AG09309 (cell line): ENCODE measurements at regions not wholly inside any gene's neighbourhood (a gene's known extent, or its start where the extent isn't known, plus 50 kb on each side); places are given as distances from the start of the nearest gene placed in this dataset.

Source experiments
- DNase-seq: peaks from one replicate; pipeline ENCODE4 v3.0.0-alpha.2; 2010; ENCODE audit warnings: low read depth
- H3K4me3 ChIP-seq: 2 replicates; pipeline ENCODE4 v1.5.1; 2011; ENCODE audit warnings: mild to moderate bottlenecking, low read depth, low read length, moderate library complexity; ENCODE audit not compliant: control insufficient read depth
- TF ChIP-seq, protein P1 (sequence below): IDR thresholded peaks from 2 replicates; pipeline ENCODE4 v1.5.1; 2011; ENCODE audit warnings: mild to moderate bottlenecking, low read depth, low read length, inconsistent platforms; ENCODE audit not compliant: insufficient read depth, control insufficient read depth; ENCODE audit errors: missing control alignments

DNA sequence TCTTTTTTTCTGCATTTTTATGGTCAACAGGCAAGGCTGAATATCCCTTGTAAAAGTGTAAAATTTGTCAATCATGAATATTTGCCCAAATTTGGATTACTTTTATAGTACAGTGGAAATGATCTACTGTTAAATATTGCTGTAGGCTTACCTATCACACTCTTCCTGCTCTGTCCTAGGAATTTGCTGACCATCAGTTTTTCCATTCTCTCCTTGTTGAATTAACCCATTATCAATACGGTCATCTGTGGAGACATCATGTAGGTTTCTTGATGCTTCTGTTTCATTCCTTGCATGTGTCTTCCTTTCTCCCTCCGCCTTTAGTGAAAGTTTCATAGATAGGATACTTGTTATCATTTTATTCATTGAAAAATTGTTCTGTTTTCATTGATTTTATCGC lies 139.6 kb upstream of the TUBA3C start:
- H3K4me3 ChIP-seq = no peak overlapping the region
- DNase-seq = no peak
- TF ChIP-seq, protein P1, sequence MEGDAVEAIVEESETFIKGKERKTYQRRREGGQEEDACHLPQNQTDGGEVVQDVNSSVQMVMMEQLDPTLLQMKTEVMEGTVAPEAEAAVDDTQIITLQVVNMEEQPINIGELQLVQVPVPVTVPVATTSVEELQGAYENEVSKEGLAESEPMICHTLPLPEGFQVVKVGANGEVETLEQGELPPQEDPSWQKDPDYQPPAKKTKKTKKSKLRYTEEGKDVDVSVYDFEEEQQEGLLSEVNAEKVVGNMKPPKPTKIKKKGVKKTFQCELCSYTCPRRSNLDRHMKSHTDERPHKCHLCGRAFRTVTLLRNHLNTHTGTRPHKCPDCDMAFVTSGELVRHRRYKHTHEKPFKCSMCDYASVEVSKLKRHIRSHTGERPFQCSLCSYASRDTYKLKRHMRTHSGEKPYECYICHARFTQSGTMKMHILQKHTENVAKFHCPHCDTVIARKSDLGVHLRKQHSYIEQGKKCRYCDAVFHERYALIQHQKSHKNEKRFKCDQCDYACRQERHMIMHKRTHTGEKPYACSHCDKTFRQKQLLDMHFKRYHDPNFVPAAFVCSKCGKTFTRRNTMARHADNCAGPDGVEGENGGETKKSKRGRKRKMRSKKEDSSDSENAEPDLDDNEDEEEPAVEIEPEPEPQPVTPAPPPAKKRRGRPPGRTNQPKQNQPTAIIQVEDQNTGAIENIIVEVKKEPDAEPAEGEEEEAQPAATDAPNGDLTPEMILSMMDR = no peak

DNA sequence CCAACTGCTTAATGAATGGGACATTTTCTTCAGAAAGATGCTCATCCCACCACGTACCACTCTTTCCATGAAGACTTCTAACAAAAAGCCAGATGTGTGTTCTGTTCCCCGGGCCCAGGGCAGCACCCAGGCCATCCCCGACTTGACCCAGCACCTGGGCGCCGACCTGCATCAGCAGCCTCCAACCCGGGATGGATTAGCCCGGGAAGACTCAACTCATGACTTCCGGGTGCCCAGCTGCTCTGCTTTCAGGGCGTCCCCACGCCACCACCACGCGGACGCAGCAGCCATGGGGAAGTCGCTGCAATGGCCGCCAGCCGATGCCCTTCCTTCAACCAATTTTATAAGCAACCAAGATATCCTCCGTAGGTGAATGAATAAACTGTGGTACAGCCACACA lies 123.8 kb upstream of the TUBA3C start:
- TF ChIP-seq, protein P1 = no peak
- no peak overlapping the region for H3K4me3 ChIP-seq
- DNase-seq = no peak

DNA sequence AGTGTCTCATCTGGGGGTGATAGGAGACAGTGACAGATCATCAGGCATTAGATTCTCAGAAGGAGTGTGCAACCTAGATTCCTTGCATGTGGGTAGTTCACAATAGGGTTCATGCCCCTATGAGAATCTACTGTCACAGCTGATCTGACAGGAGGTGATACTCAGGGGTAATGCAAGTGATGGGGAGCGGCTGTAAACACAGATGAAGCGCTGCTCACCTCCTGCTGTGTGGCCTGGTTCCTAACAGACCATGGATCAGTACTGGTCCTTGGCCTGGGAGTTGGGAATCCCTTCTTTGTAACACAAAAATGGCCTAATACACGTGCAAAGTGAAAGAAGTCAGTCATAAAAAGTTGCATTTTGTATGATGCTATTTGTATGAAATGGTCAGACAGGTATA lies 107.6 kb upstream of the TUBA3C start:
- no peak for DNase-seq
- TF ChIP-seq, protein P1 = no peak
- no peak overlapping the region for H3K4me3 ChIP-seq

DNA sequence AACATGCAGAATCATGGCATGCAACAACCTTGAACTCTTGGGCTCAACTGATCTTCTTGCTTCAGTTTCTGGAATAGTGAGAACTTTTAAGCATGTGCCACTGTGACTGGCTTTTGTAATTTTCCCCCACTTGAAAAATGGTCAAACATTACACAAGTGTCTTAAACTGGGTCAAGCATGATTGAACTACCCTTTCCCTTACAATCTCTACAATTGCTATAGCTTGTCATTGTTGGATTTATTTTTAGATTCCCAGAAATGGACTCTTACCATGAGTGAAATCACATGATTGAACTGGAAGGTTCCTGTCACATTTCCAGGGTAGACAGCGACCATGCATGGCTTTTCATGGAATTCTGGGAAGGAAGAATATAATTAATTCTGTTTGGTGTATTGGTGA lies 102.2 kb upstream of the TUBA3C start:
- DNase-seq = no peak
- no peak overlapping the region for H3K4me3 ChIP-seq
- TF ChIP-seq, protein P1 = no peak

DNA sequence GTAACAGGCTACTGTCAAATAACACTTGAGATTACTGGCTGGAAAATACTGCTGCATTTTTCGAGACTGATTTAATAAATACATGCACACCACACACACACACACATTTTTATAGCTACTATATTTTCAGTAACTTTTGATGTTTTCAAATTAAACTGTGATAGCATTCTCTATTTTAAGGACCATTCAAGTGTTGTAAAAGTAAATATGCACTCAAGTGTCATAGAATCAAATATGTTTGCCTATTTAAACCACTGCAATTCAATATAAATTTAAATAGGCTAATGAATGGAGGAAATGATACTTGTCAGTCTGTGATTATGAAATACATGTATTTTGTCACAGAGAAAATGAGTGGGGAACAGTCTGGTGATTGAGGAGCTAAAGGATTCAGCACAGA lies 86.7 kb upstream of the TUBA3C start:
- H3K4me3 ChIP-seq = no peak overlapping the region
- TF ChIP-seq, protein P1 = no peak
- DNase-seq = no peak

DNA sequence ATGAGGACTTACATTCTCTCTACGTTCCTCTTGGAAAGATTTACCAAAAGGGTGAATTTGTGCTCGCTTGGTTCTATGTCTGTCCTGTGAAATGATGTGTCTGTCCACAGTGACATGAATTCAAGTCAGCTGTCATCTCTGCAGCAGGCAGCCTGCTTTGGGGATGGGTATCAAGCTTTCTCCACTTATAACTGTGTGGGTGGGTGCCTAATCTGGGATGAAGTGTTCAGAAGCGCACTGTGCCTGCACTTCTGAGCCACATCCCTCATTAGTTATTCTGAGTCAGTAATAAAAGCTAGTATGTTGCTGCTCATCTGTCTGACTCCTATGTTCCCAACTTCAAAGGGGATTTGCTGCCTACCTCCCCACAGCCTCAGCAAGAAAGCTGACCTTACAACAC lies 86.1 kb upstream of the TUBA3C start:
- no peak for DNase-seq
- H3K4me3 ChIP-seq = no peak overlapping the region
- TF ChIP-seq, protein P1 = no peak

DNA sequence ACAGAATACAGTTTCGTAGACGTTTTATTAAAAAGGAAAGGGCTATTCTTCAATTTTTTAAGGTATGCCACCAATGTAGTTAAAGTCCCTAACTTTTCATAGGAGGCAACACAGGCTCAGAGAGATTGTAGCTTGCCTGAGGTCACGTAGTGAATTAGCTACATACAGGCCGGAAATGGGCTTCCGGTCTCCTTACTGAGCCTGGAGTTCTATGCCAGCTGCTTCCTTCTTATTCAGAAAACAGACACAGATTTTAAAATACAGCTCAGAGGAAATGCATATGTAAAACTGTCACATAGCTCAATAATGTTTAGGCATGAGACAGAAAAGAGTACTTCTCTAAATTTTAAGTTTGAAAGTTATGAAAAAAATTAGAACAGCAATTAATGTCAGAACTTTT lies 85.4 kb upstream of the TUBA3C start:
- no peak overlapping the region for H3K4me3 ChIP-seq
- DNase-seq = no peak
- TF ChIP-seq, protein P1 = no peak
